ENCODE measurements at regions not wholly inside any gene's neighbourhood (a gene's known extent, or its start where the extent isn't known, plus 50 kb on each side); places are given as distances from the start of the nearest gene placed in this dataset.

GRCh38 chr15:87354661-87355410 lies 901.7 kb downstream of the NTRK3 start:
- no peak for DNase-seq (ENCODE audit: low read depth, low spot score)
- Histone ChIP-seq H3K9me3 (ENCODE audit: control insufficient read depth, insufficient read depth, low read length) (no peaks in the 10 kb centered on the region), H3K27me3 (ENCODE audit: control insufficient read depth, insufficient read depth, low read length) (no peaks in the 10 kb centered on the region), H3K27ac (ENCODE audit: low read length) (no peak overlapping the region), H3K4me3 (ENCODE audit: low read length) (no peak overlapping the region), H3K4me1 (ENCODE audit: control insufficient read depth, insufficient read depth, low read length) (no peaks in the 10 kb centered on the region), H3K36me3 (ENCODE audit: control insufficient read depth, insufficient read depth, low read length) (no peaks in the 10 kb centered on the region)
- WGBS (ENCODE audit: insufficient coverage, insufficient read length), result no CpG with 5 or more reads among the region's 3 CpGs

GRCh38 chr15:87349181-87349580 lies 907.4 kb downstream of the NTRK3 start:
- Histone ChIP-seq H3K4me1 (ENCODE audit: control insufficient read depth, insufficient read depth, low read length) (no peaks in the 10 kb centered on the region), H3K4me3 (ENCODE audit: low read length) (no peak overlapping the region), H3K27me3 (ENCODE audit: control insufficient read depth, insufficient read depth, low read length) (no peaks in the 10 kb centered on the region), H3K27ac (ENCODE audit: low read length) (no peak overlapping the region), H3K36me3 (ENCODE audit: control insufficient read depth, insufficient read depth, low read length) (no peaks in the 10 kb centered on the region), H3K9me3 (ENCODE audit: control insufficient read depth, insufficient read depth, low read length) (no peaks in the 10 kb centered on the region)
- WGBS (ENCODE audit: insufficient coverage, insufficient read length), result no CpG with 5 or more reads among the region's 2 CpGs
- DNase-seq (ENCODE audit: low read depth, low spot score), result no peak

GRCh38 chr15:87348746-87349145 lies 907.8 kb downstream of the NTRK3 start:
- whole genome bisulfite sequencing (ENCODE audit: insufficient coverage, insufficient read length), result no CpG with 5 or more reads among the region's 6 CpGs
- H3K27ac ChIP-seq (ENCODE audit: low read length), result no peak overlapping the region

GRCh38 chr15:87347806-87348515 lies 908.6 kb downstream of the NTRK3 start:
- no CpG with 5 or more reads among the region's 3 CpGs for whole genome bisulfite sequencing (ENCODE audit: insufficient coverage, insufficient read length)
- Histone ChIP-seq H3K27ac (ENCODE audit: low read length) (no peak overlapping the region), H3K4me3 (ENCODE audit: low read length) (no peak overlapping the region), H3K36me3 (ENCODE audit: control insufficient read depth, insufficient read depth, low read length) (no peaks in the 10 kb centered on the region), H3K27me3 (ENCODE audit: control insufficient read depth, insufficient read depth, low read length) (no peaks in the 10 kb centered on the region), H3K9me3 (ENCODE audit: control insufficient read depth, insufficient read depth, low read length) (no peaks in the 10 kb centered on the region), H3K4me1 (ENCODE audit: control insufficient read depth, insufficient read depth, low read length) (no peaks in the 10 kb centered on the region)
- no peak for DNase-seq (ENCODE audit: low read depth, low spot score)

More at GRCh38 chr15:87348746-87349145, 907.8 kb downstream of the NTRK3 start:
- Histone ChIP-seq H3K4me1 (ENCODE audit: control insufficient read depth, insufficient read depth, low read length) (no peaks in the 10 kb centered on the region), H3K27me3 (ENCODE audit: control insufficient read depth, insufficient read depth, low read length) (no peaks in the 10 kb centered on the region), H3K36me3 (ENCODE audit: control insufficient read depth, insufficient read depth, low read length) (no peaks in the 10 kb centered on the region), H3K9me3 (ENCODE audit: control insufficient read depth, insufficient read depth, low read length) (no peaks in the 10 kb centered on the region), H3K4me3 (ENCODE audit: low read length) (no peak overlapping the region)
- DNase-seq (ENCODE audit: low read depth, low spot score), result no peak

- WGBS (ENCODE audit: insufficient coverage, insufficient read length), result no CpG with 5 or more reads among the region's 2 CpGs
- Histone ChIP-seq H3K4me3 (ENCODE audit: low read length) (no peak overlapping the region), H3K4me1 (ENCODE audit: control insufficient read depth, insufficient read depth, low read length) (no peaks in the 10 kb centered on the region), H3K36me3 (ENCODE audit: control insufficient read depth, insufficient read depth, low read length) (no peaks in the 10 kb centered on the region), H3K9me3 (ENCODE audit: control insufficient read depth, insufficient read depth, low read length) (no peaks in the 10 kb centered on the region), H3K27ac (ENCODE audit: low read length) (no peak overlapping the region), H3K27me3 (ENCODE audit: control insufficient read depth, insufficient read depth, low read length) (no peaks in the 10 kb centered on the region)
- DNase-seq (ENCODE audit: low read depth, low spot score), result no peak
Observed at GRCh38 chr15:87345961-87346360, 910.6 kb downstream of the NTRK3 start.

DNA sequence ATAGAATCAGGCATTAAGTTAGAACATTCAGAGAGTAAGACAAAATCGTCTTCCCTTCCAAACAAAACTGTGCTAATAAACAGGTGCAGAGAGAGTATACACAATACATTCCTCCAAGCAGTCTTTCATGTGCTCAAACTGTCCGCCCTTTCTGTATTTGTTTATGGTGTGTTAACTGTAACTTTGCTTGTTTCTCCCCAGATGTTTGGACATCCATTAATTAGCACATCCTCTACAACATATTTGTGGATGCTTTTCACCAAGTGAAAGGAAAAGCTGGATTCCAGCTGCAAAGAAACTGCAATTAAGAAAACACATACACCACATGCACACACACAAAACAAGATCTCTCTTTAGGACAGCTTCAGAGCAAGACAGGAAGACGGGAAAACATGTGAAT lies 912.6 kb downstream of the NTRK3 start:
- Histone ChIP-seq H3K4me3 (ENCODE audit: low read length) (no peak overlapping the region), H3K4me1 (ENCODE audit: control insufficient read depth, insufficient read depth, low read length) (no peaks in the 10 kb centered on the region), H3K9me3 (ENCODE audit: control insufficient read depth, insufficient read depth, low read length) (no peaks in the 10 kb centered on the region), H3K27me3 (ENCODE audit: control insufficient read depth, insufficient read depth, low read length) (no peaks in the 10 kb centered on the region), H3K36me3 (ENCODE audit: control insufficient read depth, insufficient read depth, low read length) (no peaks in the 10 kb centered on the region), H3K27ac (ENCODE audit: low read length) (no peak overlapping the region)
- whole genome bisulfite sequencing (ENCODE audit: insufficient coverage, insufficient read length), result no CpG with 5 or more reads among the region's 3 CpGs
- no peak for DNase-seq (ENCODE audit: low read depth, low spot score)

- no peaks in the 10 kb centered on the region for H3K9me3 ChIP-seq (ENCODE audit: control insufficient read depth, insufficient read depth, low read length)
- H3K27me3 ChIP-seq (ENCODE audit: control insufficient read depth, insufficient read depth, low read length), result no peaks in the 10 kb centered on the region
- no peak for DNase-seq (ENCODE audit: low read depth, low spot score)
- H3K4me3 ChIP-seq (ENCODE audit: low read length), result no peak overlapping the region
- H3K4me1 ChIP-seq (ENCODE audit: control insufficient read depth, insufficient read depth, low read length), result no peaks in the 10 kb centered on the region
- H3K27ac ChIP-seq (ENCODE audit: low read length), result no peak overlapping the region
- no peaks in the 10 kb centered on the region for H3K36me3 ChIP-seq (ENCODE audit: control insufficient read depth, insufficient read depth, low read length)
Observed at GRCh38 chr15:87340370-87340769, 916.2 kb downstream of the NTRK3 start.

DNA sequence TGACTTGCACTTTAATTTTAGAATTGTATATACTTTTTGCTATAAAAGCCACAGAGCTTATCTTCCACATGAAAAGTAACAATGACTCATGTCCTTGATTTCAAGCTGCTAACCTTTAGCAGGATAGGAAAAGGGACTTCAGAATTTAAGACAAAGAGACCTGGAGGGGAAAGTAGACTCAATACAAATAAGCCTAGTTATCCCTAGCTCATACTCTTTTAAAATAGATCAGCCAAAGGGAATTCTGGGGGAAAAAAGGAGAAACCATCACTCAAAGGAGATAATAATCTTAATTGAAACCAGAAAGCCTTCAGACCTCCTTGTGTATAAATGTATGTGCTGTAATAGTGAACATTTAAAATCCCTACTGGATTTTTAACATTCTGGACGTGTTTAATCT lies 930.3 kb downstream of the NTRK3 start:
- Histone ChIP-seq H3K27me3 (ENCODE audit: control insufficient read depth, insufficient read depth, low read length) (no peaks in the 10 kb centered on the region), H3K4me3 (ENCODE audit: low read length) (no peak overlapping the region), H3K27ac (ENCODE audit: low read length) (no peak overlapping the region), H3K36me3 (ENCODE audit: control insufficient read depth, insufficient read depth, low read length) (no peaks in the 10 kb centered on the region), H3K9me3 (ENCODE audit: control insufficient read depth, insufficient read depth, low read length) (no peaks in the 10 kb centered on the region), H3K4me1 (ENCODE audit: control insufficient read depth, insufficient read depth, low read length) (no peaks in the 10 kb centered on the region)
- WGBS (ENCODE audit: insufficient coverage, insufficient read length), result no CpG with 5 or more reads among the region's 1 CpG
- DNase-seq (ENCODE audit: low read depth, low spot score), result no peak

DNA sequence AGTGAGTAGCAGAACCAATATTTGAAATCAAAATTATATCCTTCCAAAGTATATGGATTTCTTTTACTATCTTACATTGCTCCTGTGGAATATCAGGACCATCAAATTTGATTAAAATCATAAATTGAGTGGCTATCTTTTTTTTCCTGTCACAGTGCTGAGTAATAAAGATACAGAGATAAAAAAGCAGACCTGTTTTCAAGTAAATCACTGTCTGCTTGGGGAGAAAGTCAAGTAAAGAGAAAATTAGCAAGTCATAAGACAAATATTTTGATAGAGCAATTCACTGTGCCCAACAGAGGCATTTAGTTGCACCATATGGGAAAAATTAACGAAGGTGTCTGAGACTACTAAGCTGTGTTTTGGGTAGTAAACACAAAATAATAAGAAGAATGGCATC lies 933.7 kb downstream of the NTRK3 start:
- Histone ChIP-seq H3K27ac (ENCODE audit: low read length) (no peak overlapping the region), H3K4me1 (ENCODE audit: control insufficient read depth, insufficient read depth, low read length) (no peaks in the 10 kb centered on the region), H3K9me3 (ENCODE audit: control insufficient read depth, insufficient read depth, low read length) (no peaks in the 10 kb centered on the region), H3K36me3 (ENCODE audit: control insufficient read depth, insufficient read depth, low read length) (no peaks in the 10 kb centered on the region), H3K4me3 (ENCODE audit: low read length) (no peak overlapping the region), H3K27me3 (ENCODE audit: control insufficient read depth, insufficient read depth, low read length) (no peaks in the 10 kb centered on the region)
- WGBS (ENCODE audit: insufficient coverage, insufficient read length), result no CpG with 5 or more reads among the region's 1 CpG
- DNase-seq (ENCODE audit: low read depth, low spot score), result no peak

DNA sequence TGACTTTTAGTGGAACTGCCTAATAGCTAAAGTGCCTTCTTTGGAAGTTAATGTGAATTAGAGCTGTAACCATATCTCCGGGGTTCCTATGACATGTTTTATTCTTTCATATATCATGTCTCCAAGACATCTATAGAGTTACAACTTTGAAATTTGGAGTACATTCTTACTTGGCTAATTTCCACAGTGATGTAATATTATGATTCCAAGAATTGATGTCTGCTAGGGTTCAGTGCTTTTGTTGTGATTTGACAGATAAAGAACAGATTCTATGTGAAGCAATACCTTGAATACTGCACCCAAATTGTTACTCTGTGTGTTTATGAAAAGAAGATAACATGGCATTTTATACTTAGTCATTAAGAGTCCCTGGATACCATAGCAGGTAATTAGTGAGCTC lies 934.3 kb downstream of the NTRK3 start:
- no peak overlapping the region for H3K4me3 ChIP-seq (ENCODE audit: low read length)
- no CpG with 5 or more reads among the region's 1 CpG for WGBS (ENCODE audit: insufficient coverage, insufficient read length)
- H3K36me3 ChIP-seq (ENCODE audit: control insufficient read depth, insufficient read depth, low read length), result no peaks in the 10 kb centered on the region
- H3K9me3 ChIP-seq (ENCODE audit: control insufficient read depth, insufficient read depth, low read length), result no peaks in the 10 kb centered on the region
- H3K27ac ChIP-seq (ENCODE audit: low read length), result no peak overlapping the region
- DNase-seq (ENCODE audit: low read depth, low spot score), result no peak
- no peaks in the 10 kb centered on the region for H3K27me3 ChIP-seq (ENCODE audit: control insufficient read depth, insufficient read depth, low read length)
- peaks cover 2% of the 10 kb centered on the region; the same call in 1 of the 2 replicates for H3K4me1 ChIP-seq (ENCODE audit: control insufficient read depth, insufficient read depth, low read length)

DNA sequence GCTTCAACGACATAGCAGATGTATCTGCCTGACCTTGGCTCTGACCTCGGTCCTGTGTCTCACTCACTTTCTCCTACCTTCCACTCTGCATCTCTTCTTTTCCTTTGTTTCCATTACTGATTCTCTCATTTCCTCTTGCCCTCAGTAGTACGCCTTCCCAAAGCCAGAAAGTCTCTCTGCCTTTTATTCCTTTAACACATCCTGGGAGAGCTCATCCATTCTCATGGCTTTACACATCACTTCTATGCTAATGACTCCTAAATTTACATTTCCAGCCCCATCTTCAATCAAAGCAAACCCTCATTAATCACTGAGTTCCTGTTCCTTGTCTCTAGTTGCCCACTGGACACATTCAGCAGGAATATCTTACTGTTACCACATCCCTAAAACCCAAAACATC lies 938.6 kb downstream of the NTRK3 start:
- Histone ChIP-seq H3K27me3 (ENCODE audit: control insufficient read depth, insufficient read depth, low read length) (no peaks in the 10 kb centered on the region), H3K4me1 (ENCODE audit: control insufficient read depth, insufficient read depth, low read length) (peaks cover 2% of the 10 kb centered on the region; the same call in 1 of the 2 replicates), H3K9me3 (ENCODE audit: control insufficient read depth, insufficient read depth, low read length) (no peaks in the 10 kb centered on the region), H3K27ac (ENCODE audit: low read length) (no peak overlapping the region), H3K36me3 (ENCODE audit: control insufficient read depth, insufficient read depth, low read length) (no peaks in the 10 kb centered on the region), H3K4me3 (ENCODE audit: low read length) (no peak overlapping the region)
- WGBS (ENCODE audit: insufficient coverage, insufficient read length), result no CpG with 5 or more reads among the region's 3 CpGs
- DNase-seq (ENCODE audit: low read depth, low spot score), result no peak
